HepG2 (cell line): ENCODE measurements at regions not wholly inside any gene's neighbourhood (a gene's known extent, or its start where the extent isn't known, plus 50 kb on each side); places are given as distances from the start of the nearest gene placed in this dataset.

Experiments used
- ATAC-seq: fragments of 200-7000 bp; cut with Tn5 transposase; 3 replicates; pipeline ENCODE4 v1.9.1; 2020; ENCODE audit warnings: mild to moderate bottlenecking, moderate library complexity
- BruUV-seq: library from RNA; stranded (reverse); fragments of 400-500 nt; replicated peaks from 2 replicates; lab custom pipeline; 2021; lab: Mats Ljungman, UMichigan
- CTCF ChIA-PET: fragments of 300-600 bp; formaldehyde crosslinking; extraction: SDS; loops from one replicate; lab custom pipeline; 2021; ENCODE audit warnings: low total read pairs, inconsistent platforms, low intra/inter-chr PET ratio; lab: Yijun Ruan, JAX
- POLR2A ChIA-PET: fragments of 350-600 bp; sonication (Branson Sonifier 250); formaldehyde crosslinking; loops from one replicate; lab custom pipeline; 2020; ENCODE audit warnings: antibody characterized with exemption, inconsistent platforms; lab: Yijun Ruan, JAX
- DNase-seq: peaks from one replicate; pipeline ENCODE4 v3.0.0-alpha.2; 2015; ENCODE audit warnings: low spot score
- FAIRE-seq: peaks from 3 replicates; lab custom pipeline; 2011; peaks lifted over from hg19 to GRCh38; lab: Jason Lieb, UNC
- H2AFZ ChIP-seq: one replicate; pipeline ENCODE4 v1.6.1; 2011; ENCODE audit warnings: low read length, inconsistent platforms
- H3K27ac ChIP-seq: fragments of 300-600 bp; 3 replicates; pipeline ENCODE4 v1.8.0; 2011; ENCODE audit warnings: mixed run types, mild to moderate bottlenecking, mixed read lengths, low read length, inconsistent platforms; ENCODE audit not compliant: insufficient read depth; ENCODE audit errors: extremely low read length
- H3K27me3 ChIP-seq, 2 experiments: fragments of 200-600 bp in 1 of 2; 2 replicates in 1 of 2; 3 replicates in 1 of 2; pipeline versions ENCODE4 v1.6.0 to v1.8.0; 2011; ENCODE audit warnings: low read length in 2 of 2, mild to moderate bottlenecking in 2 of 2, moderate library complexity in 2 of 2, inconsistent platforms in 1 of 2; ENCODE audit not compliant: insufficient read depth in 2 of 2, control insufficient read depth in 1 of 2
- H3K36me3 ChIP-seq, 2 experiments: fragments of 200-600 bp in 1 of 2; replicated peaks in 1 of 2; 2 replicates in 1 of 2; 3 replicates in 1 of 2; pipeline versions ENCODE4 v1.5.1 to v1.8.0; 2011; ENCODE audit warnings: low read length in 2 of 2, inconsistent platforms in 1 of 2; ENCODE audit not compliant: insufficient read depth in 2 of 2, control insufficient read depth in 1 of 2
- H3K4me1 ChIP-seq: 2 replicates; pipeline ENCODE4 v1.5.1; 2012; ENCODE audit warnings: low read length, inconsistent platforms; ENCODE audit not compliant: insufficient read depth
- H3K4me2 ChIP-seq: 2 replicates; pipeline ENCODE4 v1.6.0; 2011; ENCODE audit warnings: low read depth, low read length, inconsistent platforms
- H3K4me3 ChIP-seq, 3 experiments: fragments of 200-600 bp in 1 of 3; sonication (generic), shearing (Covaris generic) in 1 of 3; replicated peaks in 1 of 3; 2 replicates each; pipeline ENCODE4 v1.5.1; 2011 to 2016; ENCODE audit warnings: low read length in 3 of 3, inconsistent platforms in 2 of 3, low read depth in 2 of 3, mild to moderate bottlenecking in 2 of 3, control low read depth in 1 of 3, mixed read lengths in 1 of 3; ENCODE audit not compliant: insufficient read depth in 1 of 3
- H3K79me2 ChIP-seq: one replicate; pipeline ENCODE4 v1.6.1; 2011; ENCODE audit warnings: low read length, inconsistent platforms; ENCODE audit not compliant: insufficient read depth
- H3K9ac ChIP-seq: 2 replicates; pipeline ENCODE4 v1.6.0; 2011; ENCODE audit warnings: mild to moderate bottlenecking, low read depth, low read length, inconsistent platforms; ENCODE audit not compliant: insufficient read depth
- H3K9me3 ChIP-seq: 2 replicates; pipeline ENCODE4 v1.5.1; 2012; ENCODE audit warnings: mild to moderate bottlenecking, low read length
- H4K20me1 ChIP-seq: 2 replicates; pipeline ENCODE4 v1.6.0; 2011; ENCODE audit warnings: inconsistent platforms, mild to moderate bottlenecking, low read length, moderate library complexity; ENCODE audit not compliant: insufficient read depth
- DNMT3B ChIP-seq: conservative IDR thresholded peaks from 2 replicates; pipeline ENCODE4 v1.6.1; 2016; ENCODE audit warnings: missing biosample characterization, control low read depth
- HINFP ChIP-seq: sonication (generic); formaldehyde crosslinking; IDR thresholded peaks from 2 replicates; pipeline ENCODE4 v1.4.0; 2020; ENCODE audit warnings: low read depth, mild to moderate bottlenecking, missing genetic modification reagents
- KMT2A ChIP-seq: sonication (generic); formaldehyde crosslinking; IDR thresholded peaks from 2 replicates; pipeline ENCODE4 v1.4.0; 2020; ENCODE audit warnings: missing genetic modification reagents
- MYPOP ChIP-seq: sonication (generic); formaldehyde crosslinking; IDR thresholded peaks from 2 replicates; pipeline ENCODE4 v1.8.1; 2023; ENCODE audit warnings: mild to moderate bottlenecking, moderate library complexity, missing genetic modification reagents
- RAD51 ChIP-seq: fragments of 450-650 bp; IDR thresholded peaks from 2 replicates; pipeline ENCODE4 v1.6.1; 2016; ENCODE audit warnings: borderline replicate concordance
- RORA ChIP-seq: sonication (generic); formaldehyde crosslinking; IDR thresholded peaks from 2 replicates; pipeline ENCODE4 v1.5.0; 2020; ENCODE audit warnings: mild to moderate bottlenecking, missing genetic modification reagents, moderate library complexity
- SPEN ChIP-seq: sonication (generic); formaldehyde crosslinking; IDR thresholded peaks from 2 replicates; pipeline ENCODE4 v1.5.1; 2020; ENCODE audit warnings: low read depth, mild to moderate bottlenecking, missing genetic modification reagents
- WIZ ChIP-seq: sonication (generic); formaldehyde crosslinking; IDR thresholded peaks from 2 replicates; pipeline ENCODE4 v1.5.1; 2020; ENCODE audit warnings: mild to moderate bottlenecking, missing genetic modification reagents
- ZBTB8A ChIP-seq: sonication (generic); formaldehyde crosslinking; IDR thresholded peaks from 2 replicates; pipeline ENCODE4 v1.4.0; 2020; ENCODE audit warnings: mild to moderate bottlenecking, low read depth, missing genetic modification reagents, borderline replicate concordance
- WGBS: methylation state at CpG from one replicate; pipeline ENCODE4 v1.1.6; 2017; ENCODE audit warnings: low lambda C conversion rate; 5-methylcytosine and 5-hydroxymethylcytosine counted together
- in situ Hi-C: cut with HindIII; loops from 2 replicates; pipeline ENCODE4 v1.10.0; 2017; ENCODE audit warnings: low pct_unique_long_range_greater_than_20kb; ENCODE audit not compliant: extremely low pct_ligation_motif_present
- intact Hi-C: fragments of 100-400 bp; cut with micrococcal nuclease; formaldehyde crosslinking; loops from one replicate; pipeline ENCODE4 v1.10.0; 2022; ENCODE audit not compliant: unreplicated experiment
- TF ChIP-seq, protein P1 (sequence below): sonication (generic); formaldehyde crosslinking; IDR thresholded peaks from 2 replicates; pipeline ENCODE4 v1.5.0; 2020; ENCODE audit warnings: mild to moderate bottlenecking, missing genetic modification reagents
- TF ChIP-seq, protein P2 (sequence below): sonication (generic); formaldehyde crosslinking; IDR thresholded peaks from 2 replicates; pipeline ENCODE4 v1.5.0; 2020; ENCODE audit warnings: missing genetic modification reagents

GRCh38 chr13:104011505-104012241 is 945.5 kb upstream of the SLC10A2 start:
- Histone ChIP-seq H3K4me1 (no peaks in the 10 kb centered on the region), H3K9me3 (peaks cover 11% of the 10 kb centered on the region), H4K20me1 (no peaks in the 10 kb centered on the region), H3K4me3 (no peak overlapping the region), H3K9ac (no peak overlapping the region), H3K79me2 (no peaks in the 10 kb centered on the region), H2AFZ (no peak overlapping the region), H3K27ac (no peak overlapping the region), H3K27me3 (no peaks in the 10 kb centered on the region), H3K4me2 (no peak overlapping the region), H3K36me3 (no peaks in the 10 kb centered on the region)
- CTCF ChIA-PET, result no interaction called here
- no peak for ATAC-seq
- intact Hi-C loops, result no loop called here
- DNase-seq, result no peak
- FAIRE-seq, result no peak
- in situ Hi-C loops, result no loop called here
- TF ChIP-seq DNMT3B (CRISPR knock-in tag) (no peak), MYPOP (no peak), RORA (CRISPR knock-in tag) (no peak), ZBTB8A (CRISPR knock-in tag) (no peak), RAD51 (no peak), WIZ (CRISPR knock-in tag) (no peak), KMT2A (CRISPR knock-in tag) (no peak), SPEN (CRISPR knock-in tag) (no peak), HINFP (CRISPR knock-in tag) (no peak)
- TF ChIP-seq, protein P1, sequence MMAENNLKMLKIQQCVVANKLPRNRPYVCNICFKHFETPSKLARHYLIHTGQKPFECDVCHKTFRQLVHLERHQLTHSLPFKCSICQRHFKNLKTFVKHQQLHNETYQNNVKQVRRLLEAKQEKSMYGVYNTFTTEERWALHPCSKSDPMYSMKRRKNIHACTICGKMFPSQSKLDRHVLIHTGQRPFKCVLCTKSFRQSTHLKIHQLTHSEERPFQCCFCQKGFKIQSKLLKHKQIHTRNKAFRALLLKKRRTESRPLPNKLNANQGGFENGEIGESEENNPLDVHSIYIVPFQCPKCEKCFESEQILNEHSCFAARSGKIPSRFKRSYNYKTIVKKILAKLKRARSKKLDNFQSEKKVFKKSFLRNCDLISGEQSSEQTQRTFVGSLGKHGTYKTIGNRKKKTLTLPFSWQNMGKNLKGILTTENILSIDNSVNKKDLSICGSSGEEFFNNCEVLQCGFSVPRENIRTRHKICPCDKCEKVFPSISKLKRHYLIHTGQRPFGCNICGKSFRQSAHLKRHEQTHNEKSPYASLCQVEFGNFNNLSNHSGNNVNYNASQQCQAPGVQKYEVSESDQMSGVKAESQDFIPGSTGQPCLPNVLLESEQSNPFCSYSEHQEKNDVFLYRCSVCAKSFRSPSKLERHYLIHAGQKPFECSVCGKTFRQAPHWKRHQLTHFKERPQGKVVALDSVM (CRISPR knock-in tag), result no peak
- TF ChIP-seq, protein P2, sequence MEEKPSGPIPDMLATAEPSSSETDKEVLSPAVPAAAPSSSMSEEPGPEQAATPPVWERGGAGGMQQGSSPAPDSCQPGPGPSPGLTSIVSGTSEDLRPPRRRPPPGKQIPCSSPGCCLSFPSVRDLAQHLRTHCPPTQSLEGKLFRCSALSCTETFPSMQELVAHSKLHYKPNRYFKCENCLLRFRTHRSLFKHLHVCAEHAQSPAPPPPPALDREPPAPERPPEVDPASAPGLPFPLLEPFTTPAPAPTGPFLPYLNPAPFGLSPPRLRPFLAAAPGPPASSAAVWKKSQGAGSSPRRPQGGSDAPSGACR, result no peak
- no TSS peak for BruUV-seq
- POLR2A ChIA-PET, result no interaction called here
- WGBS, result 11% methylated on average over 17 of the region's 18 CpGs
